HG03457 (cell line): ENCODE measurements at regions not wholly inside any gene's neighbourhood (a gene's known extent, or its start where the extent isn't known, plus 50 kb on each side); places are given as distances from the start of the nearest gene placed in this dataset.

ENCODE experiments used
- ATAC-seq: cut with Tn5 transposase; IDR thresholded peaks from one replicate; pipeline ENCODE4 v1.9.1; 2021; ENCODE audit warnings: moderate number of reproducible peaks; ENCODE audit not compliant: unreplicated experiment

DNA sequence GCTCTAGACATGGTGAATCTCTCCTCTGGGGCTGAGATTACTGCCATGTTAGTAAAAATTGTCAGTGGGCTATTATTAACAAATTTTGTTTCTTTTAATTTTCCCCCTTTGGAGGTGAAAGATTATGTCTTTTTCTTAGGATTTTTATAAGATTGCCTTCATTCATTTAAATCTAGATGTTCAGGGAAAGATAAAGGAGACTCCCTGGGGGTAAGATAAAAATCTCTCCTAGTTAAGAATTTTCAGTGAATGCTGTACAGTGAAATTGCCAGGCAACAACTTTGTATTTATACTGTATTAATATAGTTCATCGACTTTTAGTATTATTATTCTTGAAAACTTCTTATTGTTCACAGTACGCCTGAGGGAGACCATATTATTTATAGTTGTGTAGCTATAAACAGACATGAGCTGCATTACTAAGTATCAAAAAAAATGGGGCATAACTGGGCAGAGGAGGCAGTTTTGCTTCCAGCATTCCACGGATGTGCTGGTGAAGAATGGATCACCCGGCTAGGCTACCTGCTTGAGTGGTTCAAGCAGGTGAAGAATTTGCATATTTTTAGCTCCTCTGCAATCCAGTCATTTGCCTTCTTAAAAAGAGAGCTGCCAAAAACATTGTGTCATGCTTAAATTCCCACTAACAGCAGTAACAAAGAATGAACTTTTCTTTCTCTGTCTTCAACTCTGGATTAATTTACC lies 552.1 kb downstream of the DNAJB9 start:
- no peak for ATAC-seq

DNA sequence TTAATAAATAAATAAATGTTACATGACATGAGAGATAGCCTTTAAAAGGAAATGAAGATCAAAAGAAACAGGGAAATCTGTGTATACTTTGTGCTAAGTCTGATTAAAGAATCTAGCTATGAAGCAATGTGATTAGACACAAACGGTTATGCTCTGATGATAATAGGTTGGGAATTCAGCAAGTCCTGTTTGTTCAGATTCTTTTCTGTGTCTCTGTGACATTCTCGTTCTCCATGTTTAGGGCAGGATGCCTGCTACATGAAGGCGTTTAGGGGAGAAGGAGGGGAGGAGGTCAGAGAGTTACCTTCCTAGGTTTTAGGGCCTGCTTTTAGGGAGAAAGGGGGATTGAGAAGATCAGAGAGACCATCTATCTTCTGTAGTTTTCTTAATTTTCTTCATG lies 555.3 kb downstream of the DNAJB9 start:
- ATAC-seq, result no peak

DNA sequence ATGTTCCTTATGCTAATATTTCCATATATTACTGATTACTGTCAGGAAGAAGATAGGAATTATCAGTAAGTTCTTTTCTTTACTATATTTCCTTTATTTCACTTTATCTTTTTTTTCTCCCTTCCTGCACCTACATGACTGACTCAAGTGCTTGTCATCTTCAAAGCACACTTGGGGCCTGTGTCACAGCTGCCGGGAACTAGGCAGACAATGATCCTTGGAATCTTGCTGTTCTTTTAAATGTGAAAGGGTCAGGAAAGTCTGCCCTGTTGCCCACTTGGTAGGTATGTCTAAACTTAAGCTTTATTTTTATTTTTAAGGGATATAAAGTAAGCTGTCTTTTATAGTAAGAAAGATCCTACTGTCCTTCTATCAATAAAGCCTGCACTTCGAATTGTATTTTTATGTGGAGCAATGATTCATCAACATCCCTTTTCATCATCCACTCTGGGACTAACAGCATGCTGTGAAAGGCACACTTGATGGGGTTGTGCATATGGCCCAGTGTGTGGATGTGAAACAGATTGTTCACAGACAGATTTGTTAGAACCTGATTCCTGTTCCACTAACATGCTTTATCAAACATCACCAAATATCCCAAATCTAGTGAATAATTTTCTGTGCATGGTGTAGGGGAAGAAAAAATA lies 556.9 kb downstream of the DNAJB9 start:
- ATAC-seq, result no peak

DNA sequence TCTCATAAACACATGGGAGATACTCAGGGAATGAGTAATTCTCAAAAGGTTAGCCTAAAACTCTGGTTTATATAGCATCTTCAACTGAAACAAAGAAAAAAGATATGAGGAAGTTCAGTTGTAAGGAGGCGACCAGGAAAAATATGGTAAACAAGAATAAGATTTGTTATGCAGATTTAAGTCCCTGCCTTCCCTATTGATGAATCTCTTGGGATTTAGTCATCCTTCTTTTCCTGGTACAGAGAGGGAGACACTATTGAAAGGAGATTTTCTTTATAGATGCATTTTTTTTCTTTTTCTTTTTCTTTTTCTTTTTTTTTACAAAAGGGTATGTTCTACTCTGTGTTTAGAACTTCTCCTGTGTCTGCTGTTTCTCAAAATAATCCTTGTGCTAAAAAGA lies 557.5 kb downstream of the DNAJB9 start:
- ATAC-seq, result no peak

DNA sequence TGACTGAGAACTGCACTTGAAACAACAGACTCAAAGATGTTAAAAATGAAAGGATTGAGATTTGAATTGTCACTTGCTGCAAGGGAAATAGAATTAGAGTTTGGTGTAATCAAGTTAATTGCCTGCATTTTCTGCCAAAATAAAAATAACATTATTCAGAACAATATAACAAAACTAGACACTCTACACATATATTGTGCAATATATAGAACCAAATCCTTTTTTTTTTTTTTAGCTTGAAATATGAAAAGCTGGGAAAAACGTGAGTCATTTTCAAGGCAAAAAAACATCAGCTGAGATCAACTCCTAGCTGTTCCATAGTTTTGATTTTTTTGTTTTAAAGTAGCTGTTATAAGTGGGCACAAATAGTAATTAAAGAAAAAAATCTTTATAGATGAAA lies 561.5 kb downstream of the DNAJB9 start:
- ATAC-seq, result no peak

DNA sequence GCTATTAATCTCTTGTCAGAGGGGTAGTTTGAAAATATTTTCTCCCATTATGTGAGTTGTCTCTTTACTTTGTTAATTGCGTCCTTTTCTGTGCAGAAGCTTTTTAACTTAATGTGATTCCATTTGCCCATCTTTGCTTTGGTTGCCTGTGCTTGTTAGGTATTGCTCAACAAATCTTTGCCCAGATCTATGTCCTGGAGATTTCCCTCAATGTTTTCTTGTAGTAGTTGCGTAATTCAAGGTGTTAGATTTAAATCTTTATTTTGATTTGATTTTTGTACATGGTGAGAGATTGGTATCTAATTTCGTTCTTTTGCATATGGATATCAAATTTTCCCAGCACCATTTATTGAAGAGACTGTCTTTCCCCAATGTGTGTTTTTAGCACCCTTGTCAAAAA lies 567.2 kb downstream of the DNAJB9 start:
- no peak for ATAC-seq

DNA sequence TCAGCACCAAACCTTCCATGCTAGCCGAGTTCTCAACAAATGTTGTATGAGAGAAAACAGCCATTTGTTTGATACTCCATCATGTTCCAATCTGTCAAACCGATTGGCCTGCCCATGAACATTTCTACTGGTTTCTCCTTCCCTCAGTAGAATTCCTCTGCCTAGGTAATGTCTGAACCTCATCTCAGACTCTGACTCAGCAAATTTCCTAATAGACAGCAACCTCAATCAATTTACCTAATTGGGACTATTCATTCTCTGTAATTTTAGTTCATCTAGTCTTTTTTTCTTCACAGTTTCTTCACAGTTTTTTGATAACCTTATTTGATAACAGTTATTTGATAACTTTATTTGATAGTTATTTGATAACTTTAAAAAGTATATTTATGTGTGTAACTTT lies 585.1 kb downstream of the DNAJB9 start:
- ATAC-seq, result no peak

DNA sequence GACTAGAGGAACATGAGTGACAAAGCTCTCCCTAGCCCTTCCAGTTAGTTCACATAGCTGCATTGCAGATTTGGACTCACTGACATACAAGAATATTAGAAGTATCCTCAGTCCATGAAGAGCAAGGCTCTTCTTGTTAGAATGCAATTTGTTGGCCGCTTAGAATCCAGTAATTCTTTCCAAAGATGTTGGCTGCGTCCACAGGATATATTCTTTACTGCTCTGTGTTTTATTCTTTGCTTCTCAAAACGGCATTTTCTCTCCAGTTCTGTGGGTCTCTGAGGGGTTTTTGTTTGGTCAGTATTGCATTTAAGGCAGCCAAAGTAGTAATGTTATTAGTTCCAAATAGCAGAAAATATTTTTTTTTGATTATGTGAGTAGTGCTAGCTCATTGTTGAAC lies 588.6 kb downstream of the DNAJB9 start:
- ATAC-seq, result no peak

DNA sequence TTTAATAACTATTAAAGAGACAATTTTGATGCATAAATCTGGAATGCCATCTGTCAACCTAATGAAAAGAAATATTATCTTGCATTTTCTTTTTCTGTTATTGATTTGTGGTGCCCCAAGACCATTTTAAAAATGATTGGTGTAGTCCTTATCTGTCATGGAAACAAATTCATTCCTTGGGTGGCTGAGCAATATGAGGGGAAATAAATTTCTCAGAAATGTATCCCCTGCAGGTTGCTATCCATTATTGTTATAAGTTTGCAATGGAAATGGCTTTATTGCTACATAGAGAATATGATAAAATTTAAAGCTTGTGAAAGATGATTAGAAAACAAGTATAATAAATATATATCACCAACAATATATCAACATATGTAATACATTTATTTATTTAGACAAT lies 607.0 kb downstream of the DNAJB9 start:
- ATAC-seq, result no peak

DNA sequence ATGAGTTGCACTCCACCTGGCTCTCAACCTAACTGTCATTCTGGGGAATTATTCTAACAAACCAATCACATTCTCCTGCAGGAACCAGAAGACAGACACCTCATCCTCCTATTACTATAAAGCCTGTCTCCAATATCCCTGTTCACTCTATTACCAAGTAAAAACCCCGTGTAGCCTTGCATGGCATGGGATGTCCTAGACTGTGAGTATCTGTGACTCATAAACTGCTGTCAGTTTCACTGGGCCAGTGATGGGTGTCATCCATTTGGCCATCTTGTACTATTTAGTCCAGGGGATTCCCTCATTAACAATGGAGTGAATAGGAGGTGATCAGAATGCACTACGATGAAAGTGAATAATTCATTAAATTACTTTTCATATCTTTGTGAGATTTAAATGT lies 608.7 kb downstream of the DNAJB9 start:
- ATAC-seq, result no peak

DNA sequence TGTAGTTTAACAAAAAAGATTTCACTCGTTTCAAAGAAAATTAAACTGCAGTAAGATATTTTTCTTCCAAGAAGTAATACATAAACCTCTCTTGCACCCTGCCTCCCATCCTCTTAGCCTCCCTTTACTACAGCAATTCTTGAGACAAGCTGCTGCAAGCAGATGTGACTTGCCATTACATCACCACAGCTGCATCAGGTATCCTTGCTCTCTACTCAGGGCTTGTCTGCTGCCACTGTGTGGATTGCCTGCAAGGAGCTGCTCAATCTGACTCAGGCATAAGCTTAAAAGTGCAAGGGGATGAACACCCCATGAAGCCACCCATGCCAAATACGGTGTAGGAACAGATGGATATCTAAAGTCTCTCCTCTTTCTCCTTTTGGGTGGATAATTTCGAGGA lies 609.9 kb downstream of the DNAJB9 start:
- ATAC-seq, result no peak

DNA sequence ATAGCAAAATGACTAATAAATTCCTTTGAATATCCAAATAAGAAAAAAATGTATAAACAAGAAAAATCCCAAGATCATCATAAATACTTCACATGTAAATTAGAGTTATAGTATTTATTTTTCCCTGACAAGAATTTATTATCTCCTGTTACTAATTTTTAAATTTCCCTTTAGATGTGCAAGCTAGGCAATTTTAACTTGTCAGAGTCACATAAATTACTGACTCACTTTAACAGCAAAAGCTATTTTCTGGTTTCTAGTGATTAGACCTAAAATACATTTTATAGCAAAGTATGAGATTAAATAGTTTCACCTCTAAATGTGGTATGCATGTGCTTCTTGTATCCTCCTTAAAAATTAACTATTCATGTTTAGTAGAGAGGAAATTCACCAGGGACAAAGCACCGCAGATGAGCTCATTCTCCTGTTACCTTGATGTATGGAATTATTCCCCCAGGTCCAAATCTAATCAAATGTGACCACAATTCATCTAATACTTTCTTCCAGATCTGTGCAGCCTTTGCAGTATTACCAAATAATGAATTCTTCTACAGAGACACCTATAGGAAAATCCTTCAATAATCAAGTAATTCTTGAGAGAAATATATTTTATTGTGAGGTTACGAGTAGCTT lies 621.2 kb downstream of the DNAJB9 start:
- no peak for ATAC-seq

DNA sequence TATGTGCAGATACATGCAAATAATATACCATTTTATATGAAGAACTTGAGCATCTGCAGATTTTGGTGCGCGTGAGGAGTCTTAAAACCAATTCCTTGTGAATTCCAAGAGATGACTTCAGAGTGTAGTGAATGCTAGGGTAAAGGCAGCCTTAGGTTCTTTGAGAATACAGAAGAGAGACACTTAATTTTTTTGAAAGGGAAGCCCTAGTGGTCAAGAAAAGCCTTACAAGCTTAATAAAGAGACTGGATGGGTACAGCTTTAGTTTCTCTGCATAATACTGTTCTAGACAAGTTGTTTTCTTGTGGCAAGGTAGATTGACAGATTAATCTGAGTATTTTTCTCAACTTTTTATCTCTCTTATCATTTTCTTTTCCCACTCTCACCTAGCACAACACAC lies 636.5 kb downstream of the DNAJB9 start:
- ATAC-seq, result no peak

DNA sequence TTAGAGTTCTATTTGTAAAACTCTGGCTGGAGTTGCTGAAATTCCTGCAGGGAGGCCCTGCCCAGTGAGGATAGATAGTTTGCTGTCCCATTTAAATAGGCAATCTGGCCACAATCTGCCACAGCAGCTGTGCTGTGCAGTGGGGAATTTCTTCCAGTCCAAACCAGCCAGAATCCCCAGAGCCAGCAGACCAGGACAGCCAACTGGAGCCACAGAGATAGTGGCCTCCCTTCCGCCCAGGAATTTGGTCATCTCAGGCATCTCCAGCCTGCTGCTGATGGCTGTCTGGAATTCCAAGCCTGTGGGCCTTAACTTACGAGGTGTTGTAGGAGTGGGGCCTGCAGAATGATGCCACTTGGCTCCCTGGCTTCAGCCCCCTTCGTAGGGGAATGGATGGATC lies 643.4 kb downstream of the DNAJB9 start:
- no peak for ATAC-seq

DNA sequence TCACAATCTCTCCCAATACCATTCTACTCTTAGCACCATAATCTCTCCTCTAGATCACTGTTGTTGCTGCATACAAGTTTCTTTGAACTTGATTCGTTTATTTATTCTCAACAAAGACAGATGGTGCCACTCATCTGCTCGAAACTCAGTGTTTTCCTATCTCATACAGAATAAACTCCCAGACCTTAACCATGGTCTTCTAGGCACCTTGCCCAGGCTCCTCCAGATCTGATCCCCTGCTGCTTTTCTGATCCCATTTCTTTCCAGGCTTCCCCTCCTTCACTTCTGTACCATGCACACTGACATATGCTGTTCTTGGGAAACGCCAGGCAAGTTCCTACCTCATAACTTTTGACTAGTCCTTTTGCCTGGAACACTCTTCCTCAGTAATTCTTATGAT lies 645.7 kb downstream of the DNAJB9 start:
- ATAC-seq, result no peak

DNA sequence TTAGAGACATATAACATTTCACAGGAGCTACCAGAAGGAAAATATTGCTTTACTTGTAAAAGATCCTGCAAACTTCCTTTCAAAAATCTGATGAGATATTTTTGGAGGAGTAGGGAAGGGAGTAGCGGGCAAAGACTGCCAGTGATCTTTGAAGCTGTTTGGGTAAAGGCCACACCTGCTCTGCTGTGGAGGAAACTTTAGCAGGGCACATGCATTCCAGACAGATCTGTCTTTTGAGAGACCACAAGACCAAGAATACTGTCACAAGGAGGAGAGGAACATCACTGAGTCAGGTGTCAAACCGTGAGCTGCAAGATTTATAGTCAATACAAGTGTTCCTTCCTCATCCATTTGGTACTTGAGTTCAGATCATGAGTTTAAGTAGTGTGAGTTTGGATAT lies 654.4 kb downstream of the DNAJB9 start:
- ATAC-seq, result no peak

DNA sequence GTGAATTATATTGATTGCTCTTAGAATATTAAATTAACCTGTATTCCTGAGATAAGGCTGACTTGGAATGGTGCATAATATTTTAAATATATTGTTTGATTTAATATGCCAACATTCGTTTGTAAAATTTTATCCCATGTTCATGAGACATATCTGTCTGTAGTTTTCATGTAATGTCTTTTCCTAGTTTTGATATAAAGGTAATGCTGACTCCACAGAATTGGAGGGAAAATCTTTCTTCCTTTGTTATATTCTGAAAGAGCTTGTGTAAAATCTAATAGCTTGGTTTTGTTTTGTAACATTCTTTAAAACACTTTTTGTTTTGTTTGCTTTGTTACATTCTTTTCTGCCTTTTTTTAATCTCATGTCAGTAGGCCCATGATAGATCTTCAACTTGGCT lies 657.0 kb downstream of the DNAJB9 start:
- no peak for ATAC-seq

DNA sequence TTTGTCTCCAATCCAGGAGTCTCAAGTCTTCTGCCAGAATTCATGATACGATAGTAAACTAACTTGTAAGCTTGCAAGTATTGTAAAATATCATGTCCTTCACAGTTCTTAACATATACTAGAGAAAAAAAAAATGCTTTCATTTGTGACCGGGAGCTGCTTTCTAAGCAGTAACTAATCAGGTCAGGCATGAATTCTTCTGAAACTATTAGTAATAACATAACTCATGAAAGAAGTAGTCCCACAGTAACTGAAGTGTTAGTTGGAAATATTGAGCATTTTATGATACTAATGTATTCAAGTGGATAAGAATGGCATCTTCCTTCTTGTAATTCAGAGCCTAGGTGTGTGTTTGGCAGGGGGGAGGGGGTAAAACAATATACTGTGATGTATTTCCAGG lies 665.6 kb downstream of the DNAJB9 start:
- ATAC-seq, result no peak

DNA sequence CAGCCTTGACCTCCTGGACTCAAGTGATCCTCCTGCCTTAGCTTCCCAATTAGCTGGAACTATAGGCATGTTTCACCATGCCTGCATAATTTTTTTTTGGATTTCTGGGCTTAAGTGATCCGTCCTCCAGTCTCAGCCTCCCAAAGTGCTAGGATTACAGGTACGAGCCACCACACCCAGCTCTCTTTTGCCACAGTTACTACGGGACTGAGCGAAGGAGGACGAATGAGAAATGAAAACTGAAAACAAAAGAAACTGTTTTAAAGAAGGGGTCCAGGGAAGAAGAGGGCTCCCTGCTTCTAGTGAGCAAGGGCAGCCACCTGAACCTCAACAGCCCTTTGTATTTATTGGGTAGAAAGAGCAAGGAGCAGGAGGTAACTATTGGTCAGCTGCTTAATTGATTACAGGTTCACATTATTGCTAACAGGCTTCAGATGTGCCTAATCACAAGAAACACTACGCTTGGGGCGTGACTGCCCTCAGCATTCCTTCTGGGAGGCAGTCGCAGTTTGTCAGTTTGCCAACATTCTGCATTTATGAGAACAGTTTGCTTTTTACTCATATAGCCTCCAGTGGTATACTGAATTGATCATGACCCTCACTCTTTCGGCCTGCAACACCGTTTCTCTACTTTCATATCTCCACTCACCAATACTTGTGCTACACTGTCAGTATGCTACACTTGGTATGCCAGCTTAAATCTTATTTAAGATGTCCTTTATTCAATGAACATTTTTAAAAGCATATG lies 676.8 kb downstream of the DNAJB9 start:
- no peak for ATAC-seq

DNA sequence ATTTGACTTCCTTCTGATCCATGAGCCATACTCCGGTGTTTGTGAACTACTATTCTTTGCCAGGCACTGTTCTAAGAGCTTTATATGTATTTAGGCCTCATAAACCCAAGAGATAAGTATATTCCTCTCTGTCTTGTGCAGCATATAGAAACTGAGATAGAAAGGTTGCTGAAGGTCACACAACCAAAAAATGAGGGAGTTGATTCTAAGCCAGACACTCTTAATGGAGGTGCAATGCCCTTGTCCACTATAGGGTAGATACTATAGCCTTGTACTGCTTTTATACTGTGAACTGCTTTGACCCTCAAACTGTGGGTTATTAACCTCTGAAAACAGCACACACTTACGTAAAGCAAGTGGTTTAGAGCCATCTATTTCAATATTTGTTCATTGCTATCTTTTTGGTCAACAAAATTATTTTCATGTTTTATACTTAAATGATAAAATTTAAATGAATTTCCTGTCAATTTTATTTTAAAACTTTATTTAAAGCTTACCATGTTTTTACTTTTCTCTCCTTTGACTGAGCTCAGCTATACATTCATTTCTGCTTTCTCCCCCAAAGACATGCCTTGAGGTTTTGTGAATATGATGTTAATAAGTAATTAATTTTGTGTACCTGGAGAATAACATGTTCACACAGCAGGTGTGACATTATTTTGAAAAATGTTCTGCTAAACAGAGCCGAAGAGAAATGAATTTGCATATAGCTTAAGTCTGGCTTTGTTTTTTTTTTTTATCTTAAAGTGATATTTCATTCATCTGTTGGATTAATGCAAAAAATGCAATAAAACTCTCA lies 687.3 kb downstream of the DNAJB9 start:
- no peak for ATAC-seq

DNA sequence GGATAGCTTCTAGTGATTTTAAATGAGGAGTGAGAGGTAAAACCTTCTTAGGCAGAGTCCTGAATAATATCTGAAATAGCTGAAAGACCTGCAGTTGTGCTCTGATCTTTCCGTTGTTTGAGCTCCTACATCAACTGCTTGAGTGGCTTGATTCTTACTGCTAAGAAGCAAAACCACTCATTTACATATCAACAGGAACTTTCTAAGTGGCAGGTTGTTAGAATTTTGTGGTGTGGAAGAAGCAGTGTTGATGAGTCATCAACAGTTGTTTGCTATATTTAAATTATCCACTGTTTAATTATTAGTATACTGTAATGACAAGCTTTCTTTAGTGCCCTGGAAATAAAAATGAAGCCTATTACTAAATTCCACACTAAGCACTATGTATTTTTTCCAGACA lies 689.5 kb downstream of the DNAJB9 start:
- ATAC-seq, result peak; percentile 67
